GM21576 (cell line): ENCODE measurements at regions not wholly inside any gene's neighbourhood (a gene's known extent, or its start where the extent isn't known, plus 50 kb on each side); places are given as distances from the start of the nearest gene placed in this dataset.

Experiments used
- ATAC-seq: cut with Tn5 transposase; IDR thresholded peaks from one replicate; pipeline ENCODE4 v1.9.1; 2021; ENCODE audit warnings: mild to moderate bottlenecking, moderate library complexity; ENCODE audit not compliant: unreplicated experiment

- ATAC-seq: no peak
Measured at GRCh38 chr6:123747515-123747914, 56.1 kb upstream of the NKAIN2 start.

GRCh38 chr6:123745895-123746294 lies 57.8 kb upstream of the NKAIN2 start:
- ATAC-seq: no peak

GRCh38 chr6:123744840-123745239 lies 58.8 kb upstream of the NKAIN2 start:
- ATAC-seq: no peak

- no peak for ATAC-seq
Measured at GRCh38 chr6:123742626-123743025, 61.0 kb upstream of the NKAIN2 start.

GRCh38 chr6:123733180-123733579 lies 70.5 kb upstream of the NKAIN2 start:
- ATAC-seq: no peak

DNA sequence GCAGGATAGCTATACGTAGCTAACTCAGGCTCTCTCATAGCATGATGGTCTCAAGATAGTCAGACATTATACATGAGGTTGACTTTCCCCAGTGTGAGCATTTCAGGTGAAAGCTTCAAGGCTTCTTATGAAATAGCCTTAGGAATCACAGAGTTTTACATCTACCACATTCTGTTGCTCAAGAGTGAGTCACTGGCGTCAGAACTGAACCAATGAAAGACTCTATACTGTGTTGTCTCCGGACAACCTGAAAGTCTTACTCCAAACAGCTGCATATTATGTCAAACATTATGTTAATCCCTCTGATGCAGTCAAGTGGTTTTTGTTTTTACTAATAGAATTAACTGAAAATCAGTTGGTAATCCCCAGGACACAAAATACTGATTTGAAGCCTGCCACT lies 79.8 kb upstream of the TRDN start:
- no peak for ATAC-seq

GRCh38 chr6:123715006-123715863 lies 78.5 kb upstream of the TRDN start:
- ATAC-seq: peak; percentile 68

DNA sequence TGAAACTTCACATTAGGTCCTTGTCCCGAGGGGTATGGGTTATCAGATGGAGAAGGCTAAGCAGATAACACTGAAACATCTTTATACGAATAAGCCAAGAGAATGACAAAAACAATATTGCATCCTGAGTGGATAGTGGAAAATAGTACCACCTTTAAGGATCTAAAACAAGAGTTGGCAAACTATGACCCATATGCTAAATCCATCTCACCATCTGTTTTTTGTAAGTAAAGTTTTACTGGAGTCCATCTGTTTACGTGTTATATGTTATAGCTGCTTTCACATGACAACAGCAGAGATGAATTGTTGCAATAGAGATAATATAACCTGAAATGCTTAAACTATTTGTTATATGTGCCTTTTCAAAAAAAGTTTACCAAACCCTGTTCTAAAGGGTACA lies 76.1 kb upstream of the TRDN start:
- no peak for ATAC-seq

- no peak for ATAC-seq
Measured at GRCh38 chr6:123702943-123703342, 66.2 kb upstream of the TRDN start.

GRCh38 chr6:123687864-123688263 lies 51.1 kb upstream of the TRDN start:
- ATAC-seq: no peak
